ENCODE measurements at regions not wholly inside any gene's neighbourhood (a gene's known extent, or its start where the extent isn't known, plus 50 kb on each side); places are given as distances from the start of the nearest gene placed in this dataset.

DNA sequence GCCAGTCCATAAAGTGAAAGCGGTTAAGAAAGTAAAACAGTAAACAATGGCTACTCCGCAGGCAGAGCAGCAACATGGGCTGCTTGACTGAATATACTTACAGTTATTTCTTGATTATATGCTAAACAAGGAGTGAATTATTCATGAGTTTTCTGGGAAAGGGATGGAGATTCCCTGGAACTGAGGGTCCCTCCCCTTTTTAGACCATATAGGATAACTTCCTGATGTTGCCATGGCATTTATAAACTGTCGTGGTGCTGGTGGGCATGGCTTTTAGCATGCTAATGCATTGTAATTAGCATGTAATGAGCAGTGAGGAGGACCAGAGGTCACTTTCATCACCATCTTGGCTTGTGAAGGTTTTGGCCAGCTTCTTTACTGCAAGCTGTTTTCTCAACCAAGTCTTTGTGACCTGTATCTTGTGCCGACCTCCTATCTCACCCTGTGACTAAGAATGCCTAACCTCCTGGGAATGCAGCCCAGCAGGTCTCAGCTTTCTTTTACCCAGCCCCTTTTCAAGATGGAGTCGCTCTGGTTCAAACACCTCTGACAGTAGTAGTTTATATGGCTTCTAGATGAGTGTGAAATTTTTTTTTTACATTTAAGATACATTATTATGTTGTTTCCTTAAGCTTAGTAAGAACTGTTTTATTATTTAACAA lies 514.8 kb upstream of the TENM3 start:
- DNase-seq (no peak), ATAC-seq (no peak)
- intact Hi-C loops (cut with DNase I), result no loop called here
- Histone ChIP-seq H3K4me3 (no peak overlapping the region), H3K4me1 (no peaks in the 10 kb centered on the region), H3K36me3 (no peaks in the 10 kb centered on the region), H3K27me3 (no peaks in the 10 kb centered on the region), H3K9me3 (no peaks in the 10 kb centered on the region), H3K27ac (no peak overlapping the region)
- TF ChIP-seq, protein P1, sequence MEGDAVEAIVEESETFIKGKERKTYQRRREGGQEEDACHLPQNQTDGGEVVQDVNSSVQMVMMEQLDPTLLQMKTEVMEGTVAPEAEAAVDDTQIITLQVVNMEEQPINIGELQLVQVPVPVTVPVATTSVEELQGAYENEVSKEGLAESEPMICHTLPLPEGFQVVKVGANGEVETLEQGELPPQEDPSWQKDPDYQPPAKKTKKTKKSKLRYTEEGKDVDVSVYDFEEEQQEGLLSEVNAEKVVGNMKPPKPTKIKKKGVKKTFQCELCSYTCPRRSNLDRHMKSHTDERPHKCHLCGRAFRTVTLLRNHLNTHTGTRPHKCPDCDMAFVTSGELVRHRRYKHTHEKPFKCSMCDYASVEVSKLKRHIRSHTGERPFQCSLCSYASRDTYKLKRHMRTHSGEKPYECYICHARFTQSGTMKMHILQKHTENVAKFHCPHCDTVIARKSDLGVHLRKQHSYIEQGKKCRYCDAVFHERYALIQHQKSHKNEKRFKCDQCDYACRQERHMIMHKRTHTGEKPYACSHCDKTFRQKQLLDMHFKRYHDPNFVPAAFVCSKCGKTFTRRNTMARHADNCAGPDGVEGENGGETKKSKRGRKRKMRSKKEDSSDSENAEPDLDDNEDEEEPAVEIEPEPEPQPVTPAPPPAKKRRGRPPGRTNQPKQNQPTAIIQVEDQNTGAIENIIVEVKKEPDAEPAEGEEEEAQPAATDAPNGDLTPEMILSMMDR (IDR thresholded peaks at IDR 0.05), result no peak

DNA sequence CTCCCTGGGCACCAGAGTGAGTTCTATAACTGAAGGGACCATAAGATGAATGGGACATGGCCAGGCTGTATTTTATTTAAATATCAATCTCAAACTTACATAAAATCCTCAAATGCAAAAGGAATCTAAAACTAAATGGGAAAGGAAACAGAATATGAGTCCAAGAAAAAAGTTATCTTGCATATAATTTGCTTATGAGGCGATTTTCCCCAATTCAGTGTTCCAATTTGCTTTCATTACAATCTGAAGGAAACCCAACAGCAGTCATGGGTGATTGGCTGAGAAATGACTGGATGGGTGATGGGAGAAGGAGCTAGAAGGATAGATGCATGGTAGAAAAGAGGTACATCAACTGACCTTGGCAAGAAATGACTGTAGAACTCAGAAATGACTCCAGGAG lies 511.3 kb upstream of the TENM3 start:
- Histone ChIP-seq H3K36me3 (no peaks in the 10 kb centered on the region), H3K4me1 (no peaks in the 10 kb centered on the region), H3K9me3 (no peaks in the 10 kb centered on the region), H3K27me3 (no peaks in the 10 kb centered on the region), H3K27ac (no peak overlapping the region), H3K4me3 (no peak overlapping the region)
- intact Hi-C loops (cut with DNase I), result no loop called here
- no peak for ATAC-seq
- TF ChIP-seq, protein P1 (IDR thresholded peaks at IDR 0.05), result no peak
- no peak for DNase-seq

DNA sequence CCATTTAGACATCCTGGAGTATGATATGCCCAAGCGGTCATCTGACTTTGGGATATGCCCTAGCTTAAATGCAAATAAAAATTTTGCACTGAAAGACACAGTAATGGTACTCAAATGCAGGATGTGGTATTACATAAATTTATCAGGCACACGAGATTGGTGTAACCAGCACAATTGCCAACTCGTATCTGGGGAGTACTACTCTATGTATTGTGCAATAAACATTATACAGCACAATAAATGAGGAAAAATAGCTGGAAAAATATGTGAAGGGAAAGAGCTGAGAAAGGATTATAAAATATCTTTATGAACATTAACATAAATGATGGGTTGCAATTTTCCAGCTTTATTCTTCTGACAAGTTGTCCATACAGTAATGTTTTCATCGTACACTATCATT lies 505.5 kb upstream of the TENM3 start:
- H3K36me3 ChIP-seq, result no peaks in the 10 kb centered on the region
- TF ChIP-seq, protein P1 (IDR thresholded peaks at IDR 0.05), result no peak
- no peak overlapping the region for H3K4me3 ChIP-seq
- intact Hi-C loops (cut with DNase I), result no loop called here
- no peak overlapping the region for H3K27ac ChIP-seq
- DNase-seq, result no peak
- H3K27me3 ChIP-seq, result no peaks in the 10 kb centered on the region
- ATAC-seq, result no peak
- H3K9me3 ChIP-seq, result no peaks in the 10 kb centered on the region
- no peaks in the 10 kb centered on the region for H3K4me1 ChIP-seq

DNA sequence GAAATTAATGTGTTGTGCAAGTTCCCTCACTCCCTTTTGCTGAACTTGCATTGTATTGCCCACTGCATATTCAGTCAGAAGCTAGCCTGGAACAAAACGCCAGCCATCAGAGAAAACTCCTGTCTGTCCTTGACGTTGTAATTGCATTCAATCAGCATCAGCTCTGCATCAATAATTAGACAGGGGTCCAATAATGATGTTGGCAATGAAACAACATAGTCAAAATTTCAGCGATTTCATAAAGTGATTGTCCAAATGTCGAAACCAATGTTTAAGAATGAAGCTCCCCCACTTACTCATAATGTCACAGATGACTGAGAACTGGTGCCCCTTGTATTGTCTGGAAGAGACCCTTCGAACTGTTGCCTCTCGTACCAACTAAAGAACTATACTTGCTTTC lies 504.2 kb upstream of the TENM3 start:
- Histone ChIP-seq H3K27me3 (no peaks in the 10 kb centered on the region), H3K27ac (no peak overlapping the region), H3K9me3 (no peaks in the 10 kb centered on the region), H3K4me3 (no peak overlapping the region), H3K4me1 (no peaks in the 10 kb centered on the region), H3K36me3 (no peaks in the 10 kb centered on the region)
- intact Hi-C loops (cut with DNase I), result no loop called here
- DNase-seq, result no peak
- no peak for ATAC-seq
- TF ChIP-seq, protein P1 (IDR thresholded peaks at IDR 0.05), result no peak

DNA sequence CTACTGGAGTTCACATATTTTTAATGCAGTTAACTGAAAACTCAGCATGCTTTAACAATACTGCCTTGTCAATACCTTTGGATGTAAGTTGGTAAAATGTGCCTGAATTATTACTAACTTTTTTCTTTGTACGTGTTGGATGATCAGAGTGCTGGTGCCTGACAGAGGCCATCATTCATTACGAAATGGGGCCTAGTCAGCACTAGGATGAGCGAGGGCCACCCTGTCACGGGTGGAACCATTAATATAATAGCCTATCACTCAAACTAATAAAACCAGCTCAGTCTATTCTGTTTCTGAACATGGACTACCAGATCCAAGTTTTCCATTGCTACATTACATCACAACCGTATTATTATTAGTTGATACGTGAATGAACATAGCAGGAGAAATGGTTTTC lies 501.7 kb upstream of the TENM3 start:
- Histone ChIP-seq H3K4me1 (no peaks in the 10 kb centered on the region), H3K4me3 (no peak overlapping the region), H3K36me3 (no peaks in the 10 kb centered on the region), H3K27me3 (no peaks in the 10 kb centered on the region), H3K27ac (no peak overlapping the region), H3K9me3 (no peaks in the 10 kb centered on the region)
- TF ChIP-seq, protein P1 (IDR thresholded peaks at IDR 0.05), result no peak
- no peak for ATAC-seq
- no peak for DNase-seq
- intact Hi-C loops (cut with DNase I), result no loop called here
